GM12878 (cell line): ENCODE measurements at regions not wholly inside any gene's neighbourhood (a gene's known extent, or its start where the extent isn't known, plus 50 kb on each side); places are given as distances from the start of the nearest gene placed in this dataset.

Experiments
- ATAC-seq: fragments of 200-7000 bp; cut with Tn5 transposase; 3 replicates; pipeline ENCODE4 v1.9.1; 2020; ENCODE audit warnings: mild to moderate bottlenecking, moderate library complexity
- BruUV-seq: library from RNA; stranded (reverse); fragments of 400-500 nt; replicated peaks from 2 replicates; lab custom pipeline; 2021; lab: Mats Ljungman, UMichigan
- CTCF ChIA-PET: fragments of 300-600 bp; sonication (Branson Sonifier 250); formaldehyde crosslinking; extraction: SDS; loops from one replicate; lab custom pipeline; 2021; ENCODE audit warnings: inconsistent platforms; lab: Yijun Ruan, JAX
- POLR2A ChIA-PET: fragments of 350-600 bp; formaldehyde crosslinking; extraction: SDS; loops from one replicate; lab custom pipeline; 2021; ENCODE audit warnings: inconsistent platforms; lab: Charles Lee
- RAD21 ChIA-PET: fragments of 300-600 bp; sonication (Branson Sonifier 250); formaldehyde crosslinking; loops from one replicate; lab custom pipeline; 2023; ENCODE audit warnings: antibody characterized with exemption; ENCODE audit not compliant: unreplicated experiment; lab: Charles Lee
- SMC1A ChIA-PET: fragments of 300-600 bp; sonication (Branson Sonifier 250); formaldehyde crosslinking; loops from one replicate; lab custom pipeline; 2023; ENCODE audit not compliant: unreplicated experiment, uncharacterized antibody; lab: Charles Lee
- DNase-seq: peaks from one replicate; pipeline ENCODE4 v3.0.0-alpha.2; 2011; ENCODE audit warnings: low read depth, low spot score
- FAIRE-seq: peaks from 3 replicates; lab custom pipeline; 2011; peaks lifted over from hg19 to GRCh38; lab: Jason Lieb, UNC
- H2AFZ ChIP-seq: 2 replicates; pipeline ENCODE4 v1.6.0; 2011; ENCODE audit warnings: low read depth, low read length, control low read depth; ENCODE audit not compliant: control insufficient read depth
- H3K27ac ChIP-seq: 2 replicates; pipeline ENCODE4 v1.5.1; 2011; ENCODE audit warnings: control low read depth; ENCODE audit not compliant: control insufficient read depth, insufficient read depth
- H3K27me3 ChIP-seq, 2 experiments: replicated peaks in 1 of 2; 2 replicates each; pipeline versions ENCODE4 v1.6.0 to v1.6.1; 2011; ENCODE audit warnings: low read length in 1 of 2; ENCODE audit not compliant: control insufficient read depth in 2 of 2, insufficient read depth in 2 of 2
- H3K36me3 ChIP-seq, 2 experiments: 2 replicates each; pipeline ENCODE4 v1.5.1; 2011; ENCODE audit warnings: low read length in 1 of 2; ENCODE audit not compliant: control insufficient read depth in 2 of 2, insufficient read depth in 2 of 2
- H3K4me1 ChIP-seq: 2 replicates; pipeline ENCODE4 v1.6.1; 2011; ENCODE audit warnings: mild to moderate bottlenecking, low read length, moderate library complexity, mixed read lengths; ENCODE audit not compliant: control insufficient read depth, insufficient read depth
- H3K4me2 ChIP-seq: 2 replicates; pipeline ENCODE4 v1.6.0; 2011; ENCODE audit warnings: control low read depth; ENCODE audit not compliant: control insufficient read depth, insufficient read depth
- H3K4me3 ChIP-seq: fragments of 200-600 bp; sonication (generic); 2 replicates; pipeline ENCODE4 v1.5.1; 2016
- H3K79me2 ChIP-seq: 2 replicates; pipeline ENCODE4 v1.6.0; 2011; ENCODE audit warnings: low read length; ENCODE audit not compliant: control insufficient read depth, insufficient read depth
- H3K9ac ChIP-seq: 2 replicates; pipeline ENCODE4 v1.8.0; 2011; ENCODE audit warnings: low read length, control low read depth, mixed read lengths; ENCODE audit not compliant: control insufficient read depth, insufficient read depth
- H3K9me3 ChIP-seq: replicated peaks from 3 replicates; pipeline ENCODE4 v1.5.1; 2011; ENCODE audit warnings: mild to moderate bottlenecking, low read length; ENCODE audit not compliant: control insufficient read depth, insufficient read depth
- H4K20me1 ChIP-seq: 2 replicates; pipeline ENCODE4 v1.6.0; 2011; ENCODE audit not compliant: control insufficient read depth, insufficient read depth
- BCLAF1 ChIP-seq: fragments of 450-650 bp; IDR thresholded peaks from 2 replicates; pipeline ENCODE4 v1.6.1; 2017; ENCODE audit warnings: antibody characterized with exemption, mild to moderate bottlenecking, moderate library complexity
- CBFB ChIP-seq: IDR thresholded peaks from 2 replicates; pipeline ENCODE4 v1.6.1; 2016; ENCODE audit warnings: antibody characterized with exemption, low read depth
- CREB1 ChIP-seq: IDR thresholded peaks from 2 replicates; pipeline ENCODE4 v1.6.1; 2012; ENCODE audit warnings: low read depth, mild to moderate bottlenecking, inconsistent platforms
- IKZF1 ChIP-seq: fragments of 450-650 bp; conservative IDR thresholded peaks from 2 replicates; pipeline ENCODE4 v1.6.1; 2017; ENCODE audit warnings: antibody characterized with exemption, mild to moderate bottlenecking
- IRF4 ChIP-seq: IDR thresholded peaks from 2 replicates; pipeline ENCODE4 v1.6.1; 2011; ENCODE audit warnings: low read depth, low read length
- LARP7 ChIP-seq: fragments of 450-650 bp; IDR thresholded peaks from 2 replicates; pipeline ENCODE4 v1.6.1; 2017; ENCODE audit warnings: mild to moderate bottlenecking
- MEF2A ChIP-seq: IDR thresholded peaks from 2 replicates; pipeline ENCODE4 v1.6.1; 2011; ENCODE audit warnings: low read depth, mild to moderate bottlenecking, low read length, moderate library complexity; ENCODE audit not compliant: insufficient read depth
- MTA3 ChIP-seq: IDR thresholded peaks from 2 replicates; pipeline ENCODE4 v1.6.1; 2012; ENCODE audit warnings: low read length, inconsistent platforms, borderline replicate concordance
- MXI1 ChIP-seq: fragments of 150-350 bp; IDR thresholded peaks from 2 replicates; pipeline ENCODE4 v1.6.1; 2011; ENCODE audit warnings: low read depth, mild to moderate bottlenecking, inconsistent platforms, low read length, improper control_type of control experiment
- NBN ChIP-seq: fragments of 450-650 bp; IDR thresholded peaks from 2 replicates; pipeline ENCODE4 v1.6.1; 2016
- NFYA ChIP-seq: IDR thresholded peaks from 2 replicates; pipeline ENCODE4 v1.6.1; 2011; ENCODE audit warnings: low read depth, mild to moderate bottlenecking, low read length, improper control_type of control experiment, borderline replicate concordance
- PAX8 ChIP-seq: fragments of 450-650 bp; IDR thresholded peaks from 2 replicates; pipeline ENCODE4 v1.6.1; 2017; ENCODE audit warnings: mild to moderate bottlenecking, moderate library complexity
- RCOR1 ChIP-seq: conservative IDR thresholded peaks from 2 replicates; pipeline ENCODE4 v1.6.1; 2012; ENCODE audit warnings: low read depth, low read length, improper control_type of control experiment
- SIX5 ChIP-seq: IDR thresholded peaks from 2 replicates; pipeline ENCODE4 v1.6.1; 2011; ENCODE audit warnings: mild to moderate bottlenecking, low read depth, low read length, moderate library complexity; ENCODE audit not compliant: severe bottlenecking
- SMC3 ChIP-seq: IDR thresholded peaks from 2 replicates; pipeline ENCODE4 v1.6.1; 2011; ENCODE audit warnings: low read length, improper control_type of control experiment, borderline replicate concordance
- SP1 ChIP-seq: IDR thresholded peaks from one replicate; pipeline ENCODE4 v1.6.1; 2011; ENCODE audit warnings: low read depth, low read length
- STAT1 ChIP-seq: fragments of 450-650 bp; conservative IDR thresholded peaks from 2 replicates; pipeline ENCODE4 v1.6.1; 2014; ENCODE audit warnings: antibody characterized with exemption, mild to moderate bottlenecking
- TARDBP ChIP-seq: IDR thresholded peaks from 2 replicates; pipeline ENCODE4 v1.6.1; 2016; ENCODE audit warnings: borderline replicate concordance
- WRNIP1 ChIP-seq: IDR thresholded peaks from 2 replicates; pipeline ENCODE4 v1.6.1; 2011; ENCODE audit warnings: low read depth, low read length, improper control_type of control experiment, borderline replicate concordance
- YBX1 ChIP-seq: fragments of 450-650 bp; IDR thresholded peaks from 2 replicates; pipeline ENCODE4 v1.6.1; 2016; ENCODE audit warnings: antibody characterized with exemption
- YY1 ChIP-seq: IDR thresholded peaks from 2 replicates; pipeline ENCODE4 v1.6.1; 2011; ENCODE audit warnings: low read depth, mild to moderate bottlenecking, low read length
- ZZZ3 ChIP-seq: IDR thresholded peaks from 2 replicates; pipeline ENCODE4 v1.6.1; 2011; ENCODE audit warnings: low read depth; ENCODE audit not compliant: control insufficient read depth, insufficient read length
- WGBS: methylation state at CpG from one replicate; pipeline ENCODE4 v1.1.6; 2016; ENCODE audit warnings: low lambda C conversion rate; ENCODE audit not compliant: insufficient replicate concordance, insufficient coverage; ENCODE audit errors: missing lambda C conversion rate; 5-methylcytosine and 5-hydroxymethylcytosine counted together
- in situ Hi-C: fragments of 300-500 bp; cut with MboI; formaldehyde crosslinking; loops from 9 replicates; pipeline ENCODE4 v1.14.3; 2018; ENCODE audit warnings: mixed read lengths
- intact Hi-C: fragments of 100-400 bp; cut with micrococcal nuclease; formaldehyde crosslinking; loops from one replicate; pipeline ENCODE4 v1.14.2; 2022; ENCODE audit not compliant: unreplicated experiment
- TF ChIP-seq, protein P1 (sequence below): fragments of 450-650 bp; IDR thresholded peaks from 2 replicates; pipeline ENCODE4 v1.6.1; 2017; ENCODE audit warnings: low read depth, mild to moderate bottlenecking, moderate library complexity

GRCh38 chr10:62610649-62611229 lies 193.8 kb upstream of the ADO start:
- ATAC-seq (peak; percentile 90), DNase-seq (no peak), FAIRE-seq (peak; percentile 71)
- ChIA-PET POLR2A (interaction anchor here (2.2 to 2.7 kb wide), 2 partner anchors 71 to 207 kb away, joined by 7 to 12 read pairs; no protein-coding TSS in a partner anchor), SMC1A (interaction anchor here (0.6 to 8.9 kb wide), 52 partner anchors 9 to 556 kb away, joined by 3 to 131 read pairs (median 6); partner anchors contain the start of genes ADO and EGR2), RAD21 (interaction anchor here (0.7 to 6.5 kb wide), 49 partner anchors 9 to 1109 kb away, joined by 3 to 132 read pairs (median 4); partner anchors contain the start of genes ADO and EGR2), CTCF (interaction anchor here (0.6 to 6.5 kb wide), 60 partner anchors 9 to 556 kb away, joined by 3 to 123 read pairs (median 4); partner anchors contain the start of genes ADO and EGR2)
- intact Hi-C loops, result loop anchor here (1.0 to 5.0 kb wide), 7 partner anchors 70 to 547 kb away; no protein-coding TSS in a partner anchor
- Histone ChIP-seq H2AFZ (no peak overlapping the region), H4K20me1 (no peaks in the 10 kb centered on the region), H3K27ac (no peak overlapping the region), H3K27me3 (no peaks in the 10 kb centered on the region), H3K9ac (no peak overlapping the region), H3K4me1 (peaks cover 30% of the 10 kb centered on the region), H3K79me2 (no peaks in the 10 kb centered on the region), H3K9me3 (no peaks in the 10 kb centered on the region; the same call in 2 of the 3 replicates), H3K4me3 (no peak overlapping the region), H3K36me3 (no peaks in the 10 kb centered on the region), H3K4me2 (no peak overlapping the region)
- in situ Hi-C loops, result loop anchor here (5.0 kb wide), 1 partner anchor 202 kb away; no protein-coding TSS in a partner anchor
- 17% methylated on average over 7 of the region's 7 CpGs for WGBS
- BruUV-seq, result no TSS peak
- TF ChIP-seq YBX1, result no peak
- TF ChIP-seq, protein P1, sequence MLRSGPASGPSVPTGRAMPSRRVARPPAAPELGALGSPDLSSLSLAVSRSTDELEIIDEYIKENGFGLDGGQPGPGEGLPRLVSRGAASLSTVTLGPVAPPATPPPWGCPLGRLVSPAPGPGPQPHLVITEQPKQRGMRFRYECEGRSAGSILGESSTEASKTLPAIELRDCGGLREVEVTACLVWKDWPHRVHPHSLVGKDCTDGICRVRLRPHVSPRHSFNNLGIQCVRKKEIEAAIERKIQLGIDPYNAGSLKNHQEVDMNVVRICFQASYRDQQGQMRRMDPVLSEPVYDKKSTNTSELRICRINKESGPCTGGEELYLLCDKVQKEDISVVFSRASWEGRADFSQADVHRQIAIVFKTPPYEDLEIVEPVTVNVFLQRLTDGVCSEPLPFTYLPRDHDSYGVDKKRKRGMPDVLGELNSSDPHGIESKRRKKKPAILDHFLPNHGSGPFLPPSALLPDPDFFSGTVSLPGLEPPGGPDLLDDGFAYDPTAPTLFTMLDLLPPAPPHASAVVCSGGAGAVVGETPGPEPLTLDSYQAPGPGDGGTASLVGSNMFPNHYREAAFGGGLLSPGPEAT, result no peak
- no peak for TF ChIP-seq RCOR1
- peak; percentile 66 for TF ChIP-seq MEF2A
- 0 out of 2 replicates have a peak, but pooled peaks have one; percentile 31 for TF ChIP-seq IKZF1
- no peak; the same call in 1 of the 2 replicates for TF ChIP-seq MXI1
- no peak for TF ChIP-seq TARDBP
- TF ChIP-seq NFYA, result no peak
- no peak for TF ChIP-seq STAT1
- TF ChIP-seq LARP7, result no peak
- 0 out of 2 replicates have a peak, but pooled peaks have one; percentile 63 for TF ChIP-seq IRF4
- TF ChIP-seq ZZZ3, result no peak
- no peak for TF ChIP-seq SIX5
- peak; percentile 96 for TF ChIP-seq SMC3
- TF ChIP-seq SP1, result peak; percentile 18
- no peak for TF ChIP-seq CREB1
- TF ChIP-seq PAX8, result no peak
- 0 out of 2 replicates have a peak, but pooled peaks have one; percentile 20 for TF ChIP-seq CBFB
- TF ChIP-seq BCLAF1, result no peak
- 0 out of 2 replicates have a peak, but pooled peaks have one; percentile 61 for TF ChIP-seq WRNIP1
- no peak for TF ChIP-seq MTA3
- no peak for TF ChIP-seq NBN
- TF ChIP-seq YY1, result peak; percentile 70
